Stimulated activated naive CD4-positive, alpha-beta T cell treated with Interleukin-2 at 50 U/mL for 16 hours (primary cell): ENCODE measurements at regions not wholly inside any gene's neighbourhood (a gene's known extent, or its start where the extent isn't known, plus 50 kb on each side); places are given as distances from the start of the nearest gene placed in this dataset.

ENCODE experiments used
- DNase-seq: peaks from one replicate; lab custom pipeline; 2025; lab: John Stamatoyannopoulos, UW

DNA sequence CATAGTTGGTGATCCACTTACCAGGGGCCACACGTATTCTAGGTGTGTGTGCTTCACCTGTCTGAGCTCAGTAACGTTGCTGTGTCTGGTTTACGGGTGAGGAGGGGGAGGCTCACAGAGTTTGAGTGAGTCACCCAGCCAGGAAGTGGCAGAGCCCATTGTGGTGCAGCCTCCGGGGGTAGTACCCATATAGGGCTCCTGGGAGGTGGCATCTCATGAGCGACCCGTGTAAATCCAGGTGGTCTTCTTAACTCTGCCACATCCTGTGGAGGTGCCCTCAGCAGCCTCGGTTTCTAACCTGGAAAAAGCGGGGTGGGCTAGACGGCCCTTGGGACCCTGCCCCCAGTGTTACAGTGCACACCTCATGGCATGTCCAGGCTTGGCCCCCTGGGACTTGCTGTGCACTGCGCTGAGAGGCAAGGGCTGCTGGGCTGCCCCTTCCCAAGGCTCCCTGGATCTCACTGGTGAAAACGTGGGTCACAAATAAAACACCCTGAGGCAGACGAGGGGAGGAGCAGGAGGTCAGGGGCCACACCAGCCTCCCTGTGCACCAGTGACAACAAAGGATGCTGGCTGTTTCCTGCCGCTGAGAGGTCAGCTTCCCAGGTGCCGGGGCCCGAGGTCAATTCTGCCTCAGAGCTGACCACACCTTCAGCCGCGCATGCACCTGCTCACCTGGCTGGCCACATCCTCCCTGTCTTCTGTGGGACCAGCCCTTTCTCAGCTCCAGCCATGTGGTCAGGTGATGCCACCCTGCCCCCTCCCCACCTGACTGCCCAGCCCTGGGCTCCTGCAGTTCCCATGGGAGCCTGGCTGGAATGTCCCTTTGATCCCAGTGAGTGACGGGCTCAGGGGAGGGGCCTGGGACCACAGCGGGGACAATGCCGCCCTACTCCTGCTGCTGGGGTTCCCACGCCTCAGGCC is 305.1 kb downstream of the CTTN start:
- DNase-seq: no peak

DNA sequence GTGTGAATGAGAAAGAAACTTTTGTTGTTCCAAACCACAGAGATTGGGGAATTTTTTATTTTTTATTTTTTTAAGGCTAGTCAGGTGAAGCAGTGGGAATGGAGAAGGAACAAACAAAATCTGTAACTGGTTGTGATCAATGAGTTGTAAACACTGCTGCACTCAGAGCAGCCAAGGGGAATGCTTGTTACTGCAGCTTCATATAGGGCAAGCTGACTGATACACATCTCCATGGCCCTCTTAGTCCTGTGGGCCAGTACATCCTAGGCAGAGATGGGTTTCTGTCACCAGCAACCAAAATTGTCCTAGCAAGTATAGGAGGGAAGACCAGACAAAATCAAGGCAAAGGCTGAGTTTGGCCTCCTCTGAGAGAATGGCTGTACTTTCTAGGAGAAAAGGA is 306.8 kb downstream of the CTTN start:
- DNase-seq: no peak

DNA sequence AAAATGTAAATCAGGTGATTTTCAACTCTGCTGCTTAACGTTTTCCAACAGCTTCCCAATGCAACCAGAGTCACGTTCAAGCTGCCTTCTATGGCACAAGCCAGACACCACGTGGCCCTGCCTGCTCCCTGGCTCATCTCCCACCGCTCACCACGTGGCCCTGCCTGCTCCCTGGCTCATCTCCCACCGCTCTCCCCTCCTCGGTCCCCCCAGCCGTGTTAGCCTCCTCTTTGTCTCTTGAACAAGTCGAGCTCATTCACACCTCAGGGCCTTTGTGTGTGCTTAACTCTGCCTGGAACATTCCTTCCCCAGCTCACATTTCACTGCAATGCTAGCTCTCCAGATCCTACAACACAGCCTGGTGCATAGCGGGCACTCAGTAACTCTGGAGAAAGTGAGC is 307.6 kb downstream of the CTTN start:
- DNase-seq: no peak

GRCh38 chr11:70707821-70708220 is 309.5 kb downstream of the CTTN start:
- DNase-seq: no peak

DNA sequence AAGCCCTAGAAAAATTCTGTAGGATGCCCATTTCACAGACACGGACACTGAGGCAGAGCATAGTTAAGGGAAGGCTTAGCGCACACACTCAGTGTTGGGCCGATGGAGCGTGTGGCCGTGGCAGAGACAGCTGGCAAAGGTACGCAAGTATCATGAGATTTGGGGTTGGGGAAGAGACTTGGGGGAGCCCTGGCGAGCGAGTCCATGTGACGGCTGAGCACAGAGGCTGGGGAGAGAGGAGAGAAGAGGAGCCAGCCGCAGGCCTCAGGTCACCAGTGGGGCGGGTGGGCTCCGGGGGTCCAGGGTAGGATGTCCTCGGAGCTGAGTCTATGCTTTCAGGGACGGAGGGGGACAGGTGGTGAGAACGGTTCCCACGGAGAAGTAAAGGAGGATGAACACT is 311.3 kb downstream of the CTTN start:
- DNase-seq: no peak

DNA sequence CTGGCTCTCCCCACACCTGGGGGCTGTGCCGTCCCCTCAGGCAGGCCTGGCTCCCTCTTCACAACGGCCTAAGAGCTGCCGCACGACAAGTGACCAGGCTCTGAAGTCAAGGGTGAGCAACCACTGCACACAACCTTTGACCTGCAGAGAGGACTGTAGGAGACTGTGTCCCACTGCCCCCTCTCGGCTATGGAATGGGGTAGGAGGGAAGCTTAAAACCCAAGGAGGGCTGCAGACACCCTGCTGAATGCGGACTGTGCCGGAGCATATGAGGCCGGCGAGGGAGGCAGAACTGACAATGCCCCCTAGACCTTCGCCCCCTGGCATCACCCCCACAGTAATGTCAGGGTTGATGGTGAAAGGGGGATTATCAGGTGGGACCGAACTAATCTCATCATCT is 311.9 kb downstream of the CTTN start:
- DNase-seq: no peak

- no peak for DNase-seq
Measured at GRCh38 chr11:70710601-70711000, 312.3 kb downstream of the CTTN start.

DNA sequence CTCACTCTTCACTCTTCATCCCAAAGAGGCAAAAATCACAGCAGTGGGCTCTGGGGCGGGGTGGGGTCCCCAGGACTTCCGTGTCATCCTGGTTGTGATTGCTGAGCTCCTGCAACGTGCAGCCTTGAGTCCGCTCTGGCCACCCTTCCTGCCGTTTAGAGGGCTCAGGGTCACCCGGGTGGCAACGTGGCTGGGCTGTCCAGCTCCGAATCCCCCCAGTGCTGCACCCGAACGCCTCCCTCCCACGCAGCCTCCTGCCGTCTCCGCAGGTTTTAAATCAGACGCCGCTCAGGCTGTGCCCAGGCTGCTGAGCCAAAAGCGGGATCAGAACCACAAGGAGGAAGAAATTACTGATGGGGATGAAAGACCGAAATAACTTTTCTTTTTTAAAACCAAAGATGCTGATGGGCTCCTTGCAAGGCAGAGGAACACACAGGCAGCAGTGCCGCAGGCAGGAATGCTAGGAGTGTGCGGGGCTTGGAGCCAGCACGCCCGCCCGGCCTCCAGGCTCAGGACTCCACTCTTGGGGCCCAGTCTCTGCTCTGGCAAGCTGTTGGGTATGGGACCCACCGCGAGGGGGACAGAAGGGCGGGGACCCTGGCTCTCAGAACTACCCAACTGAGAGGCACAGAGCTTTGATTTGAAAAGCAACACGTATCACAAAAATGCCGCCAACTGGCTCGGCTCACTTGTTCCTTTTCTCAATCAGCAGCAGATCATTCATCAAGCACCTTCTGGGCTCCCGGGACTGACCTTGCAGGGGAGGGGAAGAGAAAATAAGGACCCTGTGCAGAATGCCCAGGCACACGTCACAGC is 313.0 kb downstream of the CTTN start:
- no peak for DNase-seq

- DNase-seq: no peak
Measured at GRCh38 chr11:70711911-70712185, 313.5 kb downstream of the CTTN start.

DNA sequence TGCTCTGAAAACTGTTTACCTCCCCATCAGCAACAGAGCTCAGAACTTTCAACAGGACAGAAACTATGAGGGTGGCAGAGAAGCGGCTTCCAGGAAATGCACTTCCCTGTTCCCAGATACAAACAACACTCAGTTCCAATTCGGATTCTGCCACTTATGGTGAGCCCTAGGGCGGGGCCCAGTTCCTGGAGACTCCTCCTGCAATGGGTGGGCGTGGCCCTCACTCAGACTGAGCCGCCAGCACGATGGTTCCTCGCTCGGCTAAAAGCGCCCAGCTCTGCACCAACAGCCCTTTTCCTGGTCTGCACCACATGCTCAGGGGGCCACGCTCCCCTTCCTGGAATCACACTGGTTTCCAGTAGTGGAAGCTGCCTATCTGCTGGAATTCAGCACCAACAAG is 314.1 kb downstream of the CTTN start:
- DNase-seq: no peak

GRCh38 chr11:70713086-70713835 is 314.9 kb downstream of the CTTN start:
- no peak for DNase-seq

DNA sequence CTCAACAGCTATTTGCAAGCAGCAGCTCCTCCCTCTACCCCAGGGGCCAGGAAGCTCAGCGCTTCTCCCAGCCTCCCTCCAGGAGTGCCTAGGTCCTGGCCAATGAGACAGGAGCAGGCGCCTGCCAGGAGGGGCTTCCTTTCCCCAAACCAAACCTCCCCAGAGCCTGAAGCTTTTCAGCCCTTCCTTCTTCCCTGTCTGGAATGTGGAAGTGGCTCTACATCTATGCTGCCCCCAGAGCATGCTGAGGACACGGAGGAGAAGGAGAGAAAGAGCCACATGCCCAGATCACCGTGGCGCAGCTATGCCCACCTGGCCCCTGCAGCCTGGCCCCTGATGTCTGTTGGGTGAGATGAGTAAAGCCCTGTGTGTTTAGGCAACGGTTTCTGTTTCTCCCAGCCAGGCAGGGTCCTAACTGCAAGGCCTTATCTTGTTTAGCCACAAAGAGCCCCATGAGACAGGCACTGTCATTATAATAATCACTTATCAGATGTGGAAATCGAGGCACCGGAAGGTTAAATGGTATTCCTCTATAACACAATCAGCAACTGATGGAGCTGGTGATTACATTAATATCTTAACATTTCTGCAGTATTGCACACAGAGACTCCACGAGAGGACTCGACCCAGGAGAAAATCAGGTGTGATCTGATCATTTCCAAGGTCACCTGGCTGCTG is 315.8 kb downstream of the CTTN start:
- DNase-seq: no peak

GRCh38 chr11:70715166-70715951 is 317.0 kb downstream of the CTTN start:
- no peak for DNase-seq

GRCh38 chr11:70716216-70716615 is 317.9 kb downstream of the CTTN start:
- DNase-seq: no peak

DNA sequence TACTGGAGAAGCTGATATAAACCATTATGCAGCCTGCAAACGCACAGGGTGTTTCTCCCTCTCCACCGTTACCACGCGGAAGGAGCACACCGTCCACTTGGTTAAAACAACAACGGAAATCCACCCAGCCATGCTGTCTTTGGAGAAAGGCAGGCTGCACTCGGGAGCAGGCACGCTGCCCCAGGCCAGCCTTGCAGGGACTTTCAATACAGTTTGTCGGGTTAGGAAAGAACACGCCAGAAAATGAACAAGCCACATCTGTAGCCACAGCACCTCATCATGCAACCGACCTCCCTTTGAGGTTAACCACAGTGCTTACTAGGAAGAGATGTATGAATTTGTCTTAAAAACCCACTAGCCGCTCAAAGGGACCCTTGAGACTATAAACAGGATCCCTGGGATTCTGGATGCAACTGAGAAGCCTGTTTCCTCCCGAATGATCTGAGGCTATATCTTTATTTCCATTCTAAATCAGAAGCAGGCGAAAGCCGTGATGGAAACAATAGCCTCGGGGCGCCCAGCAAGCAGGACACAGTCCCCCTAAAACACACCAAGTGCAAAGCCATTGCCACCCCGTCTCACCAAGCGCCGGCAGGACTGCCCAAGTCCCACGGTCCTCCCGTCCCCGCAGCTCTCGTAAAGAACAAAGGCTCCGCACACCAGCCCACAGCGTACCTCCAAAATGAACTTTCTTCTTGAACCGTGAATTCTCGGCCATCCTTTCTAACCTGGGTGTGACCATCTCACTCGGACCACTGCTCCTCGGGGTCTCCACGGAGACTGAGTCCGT is 318.9 kb downstream of the CTTN start:
- no peak for DNase-seq

GRCh38 chr11:70717936-70718595 is 319.7 kb downstream of the CTTN start:
- DNase-seq: no peak

GRCh38 chr11:70719516-70719915 is 321.2 kb downstream of the CTTN start:
- no peak for DNase-seq

DNA sequence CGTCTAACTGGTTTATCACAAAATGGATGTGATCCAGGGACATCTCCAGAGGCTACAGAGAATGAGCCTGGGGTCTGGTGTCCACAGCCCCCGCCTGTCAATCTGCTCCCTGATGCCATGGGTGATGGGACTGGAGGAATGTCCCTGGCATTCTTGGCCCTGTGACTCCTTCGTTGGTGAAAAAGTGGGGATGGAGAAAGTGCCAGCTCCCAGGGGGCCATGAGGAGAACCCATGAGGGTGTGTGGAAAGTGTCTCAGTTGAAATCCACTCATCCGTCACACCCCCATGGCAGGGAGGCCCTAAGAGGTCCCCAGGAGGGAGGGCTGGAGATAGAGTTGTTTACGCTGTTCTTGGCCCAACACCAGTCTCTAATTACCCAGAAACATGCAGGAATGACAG is 322.0 kb downstream of the CTTN start:
- DNase-seq: no peak

GRCh38 chr11:70721006-70721405 is 322.7 kb downstream of the CTTN start:
- DNase-seq: no peak

DNA sequence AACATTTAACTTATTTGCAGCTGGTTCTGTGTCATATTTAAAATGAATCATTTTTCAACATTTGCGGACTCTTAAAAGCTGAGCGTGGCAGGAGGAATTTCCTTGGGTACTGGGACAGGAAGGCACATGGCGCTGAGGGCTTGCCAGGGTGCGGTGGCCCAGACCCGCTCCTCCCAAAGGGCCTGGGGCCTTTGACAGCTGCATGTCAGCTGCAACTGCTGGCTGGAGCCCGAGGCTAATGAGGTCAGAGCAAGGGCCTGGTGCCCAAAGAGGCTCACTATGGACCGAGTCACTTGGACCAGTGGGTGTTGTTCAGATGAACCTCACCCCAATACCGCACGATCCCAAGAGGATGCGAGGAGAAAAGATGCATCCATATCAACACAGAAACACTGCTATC is 326.9 kb downstream of the CTTN start:
- DNase-seq: no peak
